Epithelial cell of proximal tubule (primary cell): ENCODE measurements at regions not wholly inside any gene's neighbourhood (a gene's known extent, or its start where the extent isn't known, plus 50 kb on each side); places are given as distances from the start of the nearest gene placed in this dataset.

Source experiments
- DNase-seq: peaks from one replicate; pipeline ENCODE4 v3.0.0-alpha.2; 2011; ENCODE audit warnings: low read depth
- H3K4me3 ChIP-seq: 2 replicates; pipeline ENCODE4 v1.5.1; 2011; ENCODE audit warnings: low read depth, mild to moderate bottlenecking, low read length
- CTCF ChIP-seq: conservative IDR thresholded peaks from 2 replicates; pipeline ENCODE4 v1.5.1; 2012; ENCODE audit warnings: low read depth, mild to moderate bottlenecking, low read length

GRCh38 chr10:8349610-8350249 is 295.2 kb downstream of the GATA3 start:
- no peak for TF ChIP-seq CTCF
- DNase-seq = no peak

GRCh38 chr10:8350250-8350967 is 295.9 kb downstream of the GATA3 start:
- DNase-seq = no peak
- no peak for TF ChIP-seq CTCF
- no peak overlapping the region for H3K4me3 ChIP-seq

More at GRCh38 chr10:8349610-8350249, 295.2 kb downstream of the GATA3 start:
- H3K4me3 ChIP-seq = no peak overlapping the region

GRCh38 chr10:8352171-8353075 is 297.9 kb downstream of the GATA3 start:
- no peak overlapping the region for H3K4me3 ChIP-seq
- DNase-seq = no peak
- no peak for TF ChIP-seq CTCF

- no peak overlapping the region for H3K4me3 ChIP-seq
- TF ChIP-seq CTCF = no peak
- DNase-seq = no peak
These were observed 301.8 kb downstream of the GATA3 start for GRCh38 chr10:8356283-8356682.

GRCh38 chr10:8359467-8359866 is 305.0 kb downstream of the GATA3 start:
- TF ChIP-seq CTCF = no peak
- no peak for DNase-seq
- H3K4me3 ChIP-seq = no peak overlapping the region

GRCh38 chr10:8360365-8360764 is 305.9 kb downstream of the GATA3 start:
- TF ChIP-seq CTCF = no peak
- no peak for DNase-seq
- H3K4me3 ChIP-seq = no peak overlapping the region
